CD14-positive monocyte (primary cell): ENCODE measurements at regions not wholly inside any gene's neighbourhood (a gene's known extent, or its start where the extent isn't known, plus 50 kb on each side); places are given as distances from the start of the nearest gene placed in this dataset.

Experiments used
- DNase-seq, 3 donors: peaks; one replicate each; pipeline ENCODE4 v3.0.0-alpha.2; 2011 to 2022
- H2AFZ ChIP-seq: 2 replicates; pipeline ENCODE4 v1.6.0; 2012; ENCODE audit warnings: mild to moderate bottlenecking, low read depth, low read length, inconsistent platforms; ENCODE audit not compliant: insufficient read depth, poor library complexity, severe bottlenecking
- H3K27ac ChIP-seq, 2 donors: 1 replicate in 1 of 2; 2 replicates in 1 of 2; pipeline ENCODE4 v1.5.1; 2012 to 2013; ENCODE audit warnings: low read length in 2 of 2, control low read depth in 1 of 2, inconsistent platforms in 1 of 2, low read depth in 1 of 2, mild to moderate bottlenecking in 1 of 2
- H3K27me3 ChIP-seq, 2 donors: one replicate each; pipeline versions ENCODE4 v1.6.0 to v1.6.1; 2011 to 2013; ENCODE audit warnings: low read length in 2 of 2; ENCODE audit not compliant: control insufficient read depth in 2 of 2, insufficient read depth in 2 of 2
- H3K36me3 ChIP-seq, 2 donors: replicated peaks in 1 of 2; 1 replicate in 1 of 2; 2 replicates in 1 of 2; pipeline versions ENCODE4 v1.5.1 to v1.6.1; 2012 to 2013; ENCODE audit warnings: low read length in 2 of 2, control low read depth in 1 of 2, inconsistent platforms in 1 of 2, mild to moderate bottlenecking in 1 of 2; ENCODE audit not compliant: insufficient read depth in 2 of 2, control insufficient read depth in 1 of 2
- H3K4me1 ChIP-seq, 2 donors: 1 replicate in 1 of 2; 2 replicates in 1 of 2; pipeline versions ENCODE4 v1.5.1 to v1.6.1; 2012 to 2013; ENCODE audit warnings: low read length in 2 of 2, control low read depth in 1 of 2, inconsistent platforms in 1 of 2, mild to moderate bottlenecking in 1 of 2, moderate library complexity in 1 of 2; ENCODE audit not compliant: insufficient read depth in 2 of 2, control insufficient read depth in 1 of 2
- H3K4me2 ChIP-seq: replicated peaks from 2 replicates; pipeline ENCODE3; 2012; ENCODE audit warnings: low read length, moderate library complexity, mild to moderate bottlenecking; ENCODE audit not compliant: poor library complexity, severe bottlenecking; ENCODE audit errors: extremely low read depth
- H3K4me3 ChIP-seq, 3 experiments: fragments of 200-600 bp in 1 of 3; sonication (generic) in 1 of 3; replicated peaks in 1 of 3; 1 replicate in 2 of 3; 2 replicates in 1 of 3; pipeline ENCODE4 v1.5.1; 2011 to 2013; ENCODE audit warnings: low read length in 3 of 3, mild to moderate bottlenecking in 3 of 3, control low read depth in 2 of 3, low read depth in 2 of 3, inconsistent platforms in 1 of 3, moderate library complexity in 1 of 3
- H3K79me2 ChIP-seq: 2 replicates; pipeline ENCODE4 v1.6.0; 2012; ENCODE audit warnings: mild to moderate bottlenecking, control low read depth, inconsistent platforms, low read length, moderate library complexity; ENCODE audit not compliant: insufficient read depth
- H3K9ac ChIP-seq: 2 replicates; pipeline ENCODE4 v1.6.0; 2017; ENCODE audit warnings: low read length, mild to moderate bottlenecking; ENCODE audit not compliant: insufficient read depth, poor library complexity, severe bottlenecking
- H3K9me3 ChIP-seq, 2 donors: replicated peaks in 1 of 2; 1 replicate in 1 of 2; 2 replicates in 1 of 2; pipeline versions ENCODE4 v1.5.1 to v1.6.1; 2012 to 2013; ENCODE audit warnings: low read length in 2 of 2, control low read depth in 1 of 2; ENCODE audit not compliant: control insufficient read depth in 1 of 2, insufficient read depth in 1 of 2
- H4K20me1 ChIP-seq: 2 replicates; pipeline ENCODE4 v1.6.0; 2012; ENCODE audit warnings: mild to moderate bottlenecking, low read length, control low read depth, moderate library complexity; ENCODE audit not compliant: insufficient read depth
- H3K27ac Mint-ChIP-seq, 7 donors: one replicate each; pipeline ENCODE4 v1.8.0; 2020; ENCODE audit warnings: mild to moderate bottlenecking in 7 of 7, mixed read lengths in 7 of 7, moderate library complexity in 6 of 7, inconsistent platforms in 2 of 7
- H3K27me3 Mint-ChIP-seq, 3 donors: one replicate each; pipeline ENCODE4 v1.8.0; 2021 to 2022; ENCODE audit warnings: low read depth in 3 of 3, mild to moderate bottlenecking in 3 of 3, mixed read lengths in 3 of 3, moderate library complexity in 3 of 3, inconsistent platforms in 1 of 3
- H3K36me3 Mint-ChIP-seq, 2 donors: one replicate each; pipeline ENCODE4 v1.8.0; 2020; ENCODE audit warnings: mixed read lengths in 2 of 2, inconsistent platforms in 1 of 2, mild to moderate bottlenecking in 1 of 2
- H3K4me1 Mint-ChIP-seq: one replicate; pipeline ENCODE4 v1.8.0; 2020; ENCODE audit warnings: mild to moderate bottlenecking, mixed read lengths
- H3K4me3 Mint-ChIP-seq, 2 donors: one replicate each; pipeline ENCODE4 v1.8.0; 2020; ENCODE audit warnings: mild to moderate bottlenecking in 2 of 2, mixed read lengths in 2 of 2, moderate library complexity in 1 of 2
- H3K9me3 Mint-ChIP-seq, 7 donors: one replicate each; pipeline ENCODE4 v1.8.0; 2020 to 2022; ENCODE audit warnings: mixed read lengths in 7 of 7, mild to moderate bottlenecking in 6 of 7, moderate library complexity in 6 of 7, inconsistent platforms in 2 of 7
- CTCF ChIP-seq: fragments of 200-600 bp; IDR thresholded peaks from one replicate; pipeline ENCODE4 v1.8.0; 2022; ENCODE audit warnings: antibody characterized with exemption, mild to moderate bottlenecking
- WGBS: methylation state at CpG from one replicate; pipeline ENCODE4 v1.1.5; 2013; ENCODE audit warnings: missing lambda C conversion rate; ENCODE audit not compliant: insufficient coverage; 5-methylcytosine and 5-hydroxymethylcytosine counted together
- intact Hi-C, 2 donors: fragments of 100-400 bp; cut with micrococcal nuclease; formaldehyde crosslinking; loops; one replicate each; pipeline versions ENCODE4 v1.15.0 to v1.15.1; 2023

- no peaks in the 10 kb centered on the region for H3K4me1 Mint-ChIP-seq
- no peak overlapping the region for H3K4me3 ChIP-seq
Observed at GRCh38 chr11:23509023-23509422, 648.7 kb upstream of the CCDC179 start.

GRCh38 chr11:23509821-23510220, 649.5 kb upstream of the CCDC179 start:
- Histone ChIP-seq H4K20me1 (no peaks in the 10 kb centered on the region), H3K4me2 (no peak overlapping the region), H2AFZ (no peak overlapping the region), H3K9ac (no peak overlapping the region), H3K36me3 (no peaks in the 10 kb centered on the region), H3K9me3 (no peaks in the 10 kb centered on the region), H3K4me1 (no peaks in the 10 kb centered on the region), H3K79me2 (no peaks in the 10 kb centered on the region), H3K27ac (no peak overlapping the region), H3K4me3 (no peak overlapping the region), H3K27me3 (no peaks in the 10 kb centered on the region)
- intact Hi-C loops, result no loop called here
- no peak for TF ChIP-seq CTCF
- DNase-seq, result no peak
- H3K27me3 Mint-ChIP-seq, result peaks cover 0 to 1% (median 0%) of the 10 kb centered on the region in 3 donors
- H3K4me1 Mint-ChIP-seq, result no peaks in the 10 kb centered on the region
- H3K36me3 Mint-ChIP-seq, result no peaks in the 10 kb centered on the region
- H3K9me3 Mint-ChIP-seq, result peaks cover 0 to 3% (median 0%) of the 10 kb centered on the region in 7 donors
- WGBS, result no CpG with 5 or more reads among the region's 2 CpGs
- no peak overlapping the region for H3K27ac Mint-ChIP-seq
- H3K4me3 Mint-ChIP-seq, result no peak overlapping the region

More at GRCh38 chr11:23509023-23509422, 648.7 kb upstream of the CCDC179 start:
- Histone ChIP-seq H3K79me2 (no peaks in the 10 kb centered on the region), H3K36me3 (no peaks in the 10 kb centered on the region), H3K4me1 (no peaks in the 10 kb centered on the region), H3K27ac (no peak overlapping the region), H2AFZ (no peak overlapping the region), H3K9ac (no peak overlapping the region), H3K4me2 (no peak overlapping the region), H3K9me3 (no peaks in the 10 kb centered on the region), H4K20me1 (no peaks in the 10 kb centered on the region), H3K27me3 (no peaks in the 10 kb centered on the region)
- TF ChIP-seq CTCF, result no peak
- intact Hi-C loops, result no loop called here
- H3K9me3 Mint-ChIP-seq, result peaks cover 0 to 3% (median 0%) of the 10 kb centered on the region in 7 donors
- H3K4me3 Mint-ChIP-seq, result no peak overlapping the region
- H3K27ac Mint-ChIP-seq, result no peak overlapping the region
- H3K36me3 Mint-ChIP-seq, result no peaks in the 10 kb centered on the region
- DNase-seq, result no peak
- peaks cover 0 to 2% (median 0%) of the 10 kb centered on the region in 3 donors for H3K27me3 Mint-ChIP-seq
